Glomerular visceral epithelial cell (primary cell): ENCODE measurements at regions not wholly inside any gene's neighbourhood (a gene's known extent, or its start where the extent isn't known, plus 50 kb on each side); places are given as distances from the start of the nearest gene placed in this dataset.

ENCODE experiments used
- DNase-seq: peaks from one replicate; pipeline ENCODE4 v3.0.0-alpha.2; 2016; ENCODE audit errors: extremely low spot score

GRCh38 chr12:65596514-65597091, 227.7 kb upstream of the HMGA2 start:
- peak; percentile 70 for DNase-seq

- DNase-seq: peak; percentile 32
Measured at GRCh38 chr12:65597527-65597926, 226.8 kb upstream of the HMGA2 start.

DNA sequence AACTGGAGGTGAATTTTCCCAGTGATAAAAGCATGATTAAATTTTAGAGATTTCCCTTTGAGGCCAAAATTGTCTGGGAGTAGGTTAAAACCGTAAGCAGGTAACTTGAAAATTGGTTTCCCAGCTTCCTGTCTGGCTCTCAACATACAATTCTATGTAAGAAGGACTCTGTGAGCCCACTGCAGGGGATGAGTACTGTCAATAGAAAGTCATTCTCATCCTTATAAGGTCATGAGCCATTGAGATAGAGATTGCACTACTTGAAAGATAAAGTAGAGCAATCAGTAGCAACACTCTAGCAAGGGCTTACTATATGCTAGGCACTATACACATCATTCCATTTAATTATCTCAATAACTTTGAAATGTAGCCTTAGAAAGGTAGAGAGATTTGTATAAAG, 225.6 kb upstream of the HMGA2 start:
- no peak for DNase-seq

DNA sequence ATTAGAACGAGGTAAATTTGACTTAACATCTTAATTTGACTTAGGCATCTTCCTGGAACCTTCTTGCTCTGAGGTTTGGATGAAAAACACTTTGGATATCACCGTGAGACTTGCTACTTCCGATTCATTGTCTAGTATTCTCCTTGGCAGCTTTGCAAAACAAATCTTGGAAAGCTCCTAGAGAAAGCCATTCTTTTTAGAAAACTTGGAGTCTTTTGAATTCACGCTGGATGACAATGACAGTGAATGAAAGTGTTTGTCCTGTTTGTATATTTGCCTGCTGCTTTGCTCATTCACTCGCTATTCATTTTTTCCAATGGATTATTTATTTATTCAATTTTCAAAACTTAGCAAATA, 222.1 kb upstream of the HMGA2 start:
- DNase-seq: no peak

DNA sequence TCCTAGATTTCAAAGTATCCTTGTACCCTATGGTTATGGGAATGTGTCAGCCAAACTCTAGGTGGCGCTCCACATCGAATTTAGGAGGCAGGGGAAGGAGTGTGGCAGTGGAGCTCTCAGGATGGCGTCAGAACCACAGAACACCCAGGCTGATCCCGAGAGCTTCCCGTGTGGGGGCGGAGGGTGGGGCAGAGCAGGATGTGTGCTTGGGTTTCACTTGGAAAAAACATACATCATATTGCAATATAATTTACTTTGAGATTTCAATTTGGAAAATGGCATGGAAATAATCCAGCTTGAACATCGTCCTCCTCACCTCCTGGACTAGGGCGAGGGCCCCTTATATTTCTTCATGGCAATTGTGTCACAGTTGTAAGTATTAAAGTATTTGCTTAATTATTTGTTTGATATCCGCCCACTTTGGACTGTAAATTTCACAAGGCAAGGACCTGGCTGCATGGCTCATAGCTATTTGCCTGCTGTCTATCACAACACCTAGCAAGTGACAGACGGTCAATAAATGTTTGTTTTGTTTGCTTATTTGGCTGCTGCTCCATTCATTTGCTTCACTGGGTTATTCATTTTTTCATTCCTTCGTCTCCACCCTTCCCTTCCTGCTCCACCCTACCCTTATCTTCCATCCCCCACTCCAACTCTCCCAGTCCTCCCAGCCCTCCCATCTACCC, 221.5 kb upstream of the HMGA2 start:
- DNase-seq: peak; percentile 92

DNA sequence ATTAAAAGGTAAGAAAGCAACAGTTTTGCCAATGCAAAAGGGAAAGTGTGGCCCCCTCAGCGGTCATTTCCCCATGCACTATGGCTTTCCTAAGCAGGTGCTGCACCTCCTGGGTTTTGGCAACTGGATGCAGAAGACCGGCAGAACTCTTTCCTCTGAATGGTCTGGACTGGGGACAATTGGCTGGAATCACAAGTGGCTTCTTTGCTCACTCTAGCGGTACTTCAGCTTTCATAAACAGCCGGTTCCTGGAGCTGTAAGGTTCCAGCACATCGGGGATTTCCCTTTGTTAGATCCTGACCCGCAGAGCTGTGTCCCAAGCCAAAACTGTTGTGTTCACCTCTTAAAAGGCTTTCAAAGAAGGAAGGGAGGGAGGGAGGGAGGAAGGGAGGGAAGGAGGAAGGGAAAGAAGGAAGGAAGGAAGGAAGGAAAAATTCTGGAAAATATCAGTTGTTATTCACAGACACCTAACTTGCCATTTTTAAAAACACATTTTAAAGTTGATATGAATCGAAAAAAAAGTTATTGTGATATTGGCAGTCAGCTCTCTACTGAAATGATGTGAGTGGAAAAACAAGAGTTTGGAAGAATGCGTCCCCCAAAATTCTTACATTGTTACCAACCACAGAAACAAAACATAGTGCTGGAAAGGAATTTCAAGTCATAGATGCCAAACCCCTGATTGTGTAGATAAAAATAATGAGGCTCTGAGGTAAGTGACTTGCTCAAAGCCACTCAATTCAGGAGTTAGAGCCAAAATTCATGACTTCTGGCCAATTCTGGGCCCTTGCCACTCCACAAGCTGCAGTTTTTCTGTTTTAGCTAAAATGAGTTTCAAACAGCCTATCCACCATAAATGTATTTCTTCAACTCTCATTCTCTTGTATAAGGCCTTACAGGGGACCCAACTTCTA, 220.6 kb upstream of the HMGA2 start:
- peak; percentile 89 for DNase-seq

- DNase-seq: no peak
Measured at GRCh38 chr12:65605019-65605418, 219.3 kb upstream of the HMGA2 start.

- no peak for DNase-seq
Measured at GRCh38 chr12:65606008-65606766, 218.1 kb upstream of the HMGA2 start.

DNA sequence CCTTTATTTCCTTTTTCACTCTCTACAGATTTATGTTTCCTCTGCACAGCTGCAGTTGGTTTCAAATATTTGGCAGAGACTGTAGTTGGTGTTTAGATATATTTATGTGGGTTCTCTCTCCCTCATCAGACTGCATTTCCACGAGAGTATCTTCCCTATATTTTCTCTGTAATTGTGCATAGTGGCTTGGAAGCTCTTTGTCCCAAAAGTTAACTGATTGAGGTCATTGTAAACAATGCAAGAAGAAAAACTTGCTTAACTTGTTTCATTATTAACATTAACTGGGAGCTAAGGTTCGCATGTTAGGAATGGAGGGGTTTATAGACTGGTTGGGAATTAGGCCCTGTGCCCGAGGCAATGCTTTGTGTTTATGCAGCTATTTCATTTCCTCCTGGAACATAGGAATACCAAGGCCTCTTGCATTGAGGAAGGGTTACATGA, 216.9 kb upstream of the HMGA2 start:
- no peak for DNase-seq

- DNase-seq: peak; percentile 47
Measured at GRCh38 chr12:65608319-65608916, 215.9 kb upstream of the HMGA2 start.

- DNase-seq: peak; percentile 62
Measured at GRCh38 chr12:65609359-65609771, 214.9 kb upstream of the HMGA2 start.

DNA sequence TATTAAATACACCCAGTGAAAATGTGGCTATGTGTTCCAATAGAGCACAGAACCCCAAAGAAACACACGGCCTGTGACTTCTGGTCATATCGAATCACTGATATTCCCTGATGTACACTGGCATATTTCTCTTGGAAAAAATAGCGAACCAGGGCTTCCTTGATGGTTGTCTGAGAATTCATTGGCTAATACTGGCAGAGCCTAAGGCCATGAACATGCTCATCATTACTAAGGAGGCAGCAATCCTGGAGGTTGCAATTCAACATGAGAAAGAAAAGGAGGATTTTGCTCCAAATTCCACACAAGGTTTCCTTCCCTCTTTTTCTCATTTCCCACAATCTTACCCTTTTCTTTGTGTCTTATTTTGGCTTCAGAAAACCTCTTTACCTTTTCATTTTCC, 212.9 kb upstream of the HMGA2 start:
- no peak for DNase-seq

DNA sequence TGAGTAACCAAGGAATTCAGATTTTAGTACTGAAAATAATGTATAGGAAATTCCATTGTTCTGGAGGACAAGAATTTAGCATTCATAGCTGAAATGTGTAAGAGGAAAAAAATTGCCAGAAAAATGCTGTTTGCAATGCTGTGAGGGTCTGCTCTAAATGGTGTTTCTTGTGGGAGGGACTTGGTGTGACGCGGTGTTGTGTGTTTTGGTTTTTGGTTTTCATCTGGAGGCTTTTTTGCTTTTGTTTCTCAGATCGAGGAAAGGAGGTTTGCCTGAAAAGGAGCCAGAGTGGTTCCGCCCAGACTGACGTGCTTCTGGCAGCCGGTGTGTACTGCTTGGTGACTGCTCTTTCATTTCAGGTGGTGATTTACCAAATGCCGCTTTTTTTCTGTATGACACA, 211.8 kb upstream of the HMGA2 start:
- DNase-seq: no peak

GRCh38 chr12:65613692-65614091, 210.6 kb upstream of the HMGA2 start:
- DNase-seq: no peak

- DNase-seq: no peak
Measured at GRCh38 chr12:65614259-65614889, 209.9 kb upstream of the HMGA2 start.

DNA sequence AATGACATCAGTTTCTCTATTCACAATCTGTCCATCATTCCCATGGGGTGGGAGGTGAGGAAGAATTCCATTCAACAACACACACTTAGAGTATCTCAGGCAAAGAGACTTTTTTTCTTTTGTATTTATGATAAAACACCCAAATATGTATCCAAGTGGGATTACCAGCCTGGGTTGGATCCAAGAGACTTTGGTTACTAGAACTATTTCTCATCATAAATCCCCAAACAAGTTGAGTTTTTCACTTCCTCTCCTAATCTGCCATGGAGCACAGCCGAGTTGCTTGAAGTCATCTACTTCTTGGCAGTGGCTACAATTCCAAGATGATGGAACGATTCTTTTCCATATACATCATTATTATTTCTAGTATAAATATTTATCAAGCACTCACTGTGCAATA, 209.2 kb upstream of the HMGA2 start:
- no peak for DNase-seq

GRCh38 chr12:65616022-65616421, 208.3 kb upstream of the HMGA2 start:
- DNase-seq: no peak

DNA sequence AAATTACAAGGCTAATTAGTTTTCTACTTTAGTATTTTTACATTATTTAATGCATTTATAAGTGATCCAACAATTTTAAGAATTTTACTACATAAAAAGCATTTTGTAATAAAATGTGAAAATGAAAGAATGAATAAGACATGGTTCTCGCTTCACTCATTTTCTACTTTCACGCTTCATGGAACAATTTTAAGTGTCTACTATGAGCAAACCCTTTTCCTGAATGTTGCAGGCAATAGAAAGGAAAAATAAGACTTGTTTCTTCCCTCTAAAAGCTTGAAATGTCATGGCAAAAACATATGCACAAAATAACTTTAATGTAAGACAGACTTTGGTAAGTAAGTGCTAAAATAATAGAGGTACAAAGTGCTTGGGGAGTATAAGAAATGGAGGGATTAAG, 205.7 kb upstream of the HMGA2 start:
- DNase-seq: peak; percentile 37

- no peak for DNase-seq
Measured at GRCh38 chr12:65619018-65619417, 205.3 kb upstream of the HMGA2 start.

DNA sequence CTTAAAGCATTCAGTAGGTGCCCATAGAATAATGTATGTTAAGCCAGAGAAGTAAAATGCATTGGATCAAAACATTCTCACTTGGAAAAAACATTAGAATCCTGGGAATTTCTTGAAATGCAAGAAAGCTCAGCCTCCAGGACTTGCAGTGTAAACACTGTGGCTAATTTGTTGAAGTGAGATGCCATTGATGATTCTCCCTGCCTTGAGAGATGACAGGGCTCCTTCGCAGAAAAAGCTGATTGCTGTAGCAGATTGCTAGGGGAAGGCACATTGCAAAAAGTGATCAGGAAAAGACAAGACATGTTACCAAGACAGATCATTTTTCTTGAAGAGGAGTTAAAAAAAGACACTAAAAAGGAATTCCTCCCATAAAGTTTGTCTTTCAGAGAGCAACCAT, 204.2 kb upstream of the HMGA2 start:
- no peak for DNase-seq

- DNase-seq: no peak
Measured at GRCh38 chr12:65622056-65622455, 202.2 kb upstream of the HMGA2 start.
